ENCODE measurements at regions not wholly inside any gene's neighbourhood (a gene's known extent, or its start where the extent isn't known, plus 50 kb on each side); places are given as distances from the start of the nearest gene placed in this dataset.
"Not testable (repeated sequence)": the region's sequence is repeated elsewhere in the genome, so short reads cannot be mapped to it uniquely, and the experiment has no call there.

- no peak for TF ChIP-seq POLR2A (IDR thresholded peaks at IDR 0.05)
- TF ChIP-seq CTCF (IDR thresholded peaks at IDR 0.05): no peak
- no peaks in the 10 kb centered on the region for H3K27me3 ChIP-seq
- WGBS, 2 donors: 61 to 73% methylated on average over 4 of the region's 4 CpGs
- intact Hi-C loops (cut with DNase I; ENCODE audit: low total_unique reads): no loop called here
- H3K4me1 ChIP-seq: no peaks in the 10 kb centered on the region
- H3K9me3 ChIP-seq: no peaks in the 10 kb centered on the region
- no peak overlapping the region for H3K27ac ChIP-seq
- DNase-seq: no peak
- H3K36me3 ChIP-seq (ENCODE audit: low read depth, missing control alignments): no peaks in the 10 kb centered on the region
- H3K4me3 ChIP-seq: no peak overlapping the region
Measured at GRCh38 chr3:132135628-132136333, 101.0 kb upstream of the CPNE4 start.

GRCh38 chr3:132136334-132136716, 101.5 kb upstream of the CPNE4 start:
- intact Hi-C loops (cut with DNase I; ENCODE audit: low total_unique reads): no loop called here
- 39 to 54% methylated on average over 2 of the region's 2 CpGs for WGBS, 2 donors

GRCh38 chr3:132136902-132137301, 102.1 kb upstream of the CPNE4 start:
- H3K36me3 ChIP-seq (ENCODE audit: low read depth, missing control alignments); H3K4me1 ChIP-seq; H3K27me3 ChIP-seq; H3K9me3 ChIP-seq; DNase-seq; intact Hi-C loops (cut with DNase I; ENCODE audit: low total_unique reads); H3K27ac ChIP-seq; H3K4me3 ChIP-seq: not testable (repeated sequence)
- 58 to 70% methylated on average over 18 to 23 of the region's 23 CpGs for WGBS, 2 donors

More at GRCh38 chr3:132136334-132136716, 101.5 kb upstream of the CPNE4 start:
- no peaks in the 10 kb centered on the region for H3K36me3 ChIP-seq (ENCODE audit: low read depth, missing control alignments)
- no peaks in the 10 kb centered on the region for H3K9me3 ChIP-seq
- no peak overlapping the region for H3K4me3 ChIP-seq
- no peaks in the 10 kb centered on the region for H3K4me1 ChIP-seq
- TF ChIP-seq POLR2A (IDR thresholded peaks at IDR 0.05): no peak
- TF ChIP-seq CTCF (IDR thresholded peaks at IDR 0.05): no peak
- H3K27ac ChIP-seq: no peak overlapping the region
- no peak for DNase-seq
- H3K27me3 ChIP-seq: no peaks in the 10 kb centered on the region

- DNase-seq: no peak
- Histone ChIP-seq H3K27ac (no peak overlapping the region), H3K9me3 (no peaks in the 10 kb centered on the region), H3K4me3 (no peak overlapping the region), H3K27me3 (no peaks in the 10 kb centered on the region), H3K36me3 (ENCODE audit: low read depth, missing control alignments) (no peaks in the 10 kb centered on the region), H3K4me1 (no peaks in the 10 kb centered on the region)
- intact Hi-C loops (cut with DNase I; ENCODE audit: low total_unique reads): no loop called here
- no peak for TF ChIP-seq POLR2A (IDR thresholded peaks at IDR 0.05)
- 79 to 82% methylated on average over 2 of the region's 2 CpGs for WGBS, 2 donors
Measured at GRCh38 chr3:132145833-132146232, 111.0 kb upstream of the CPNE4 start.

GRCh38 chr3:132154619-132155018, 119.8 kb upstream of the CPNE4 start:
- no peaks in the 10 kb centered on the region for H3K9me3 ChIP-seq
- no peak for DNase-seq
- H3K4me1 ChIP-seq: no peaks in the 10 kb centered on the region
- WGBS, 2 donors: 83 to 85% methylated on average over 5 of the region's 5 CpGs
- H3K36me3 ChIP-seq (ENCODE audit: low read depth, missing control alignments): no peaks in the 10 kb centered on the region
- no peaks in the 10 kb centered on the region for H3K27me3 ChIP-seq
- TF ChIP-seq POLR2A (IDR thresholded peaks at IDR 0.05): no peak
- TF ChIP-seq CTCF (IDR thresholded peaks at IDR 0.05): no peak
- no peak overlapping the region for H3K4me3 ChIP-seq
- H3K27ac ChIP-seq: no peak overlapping the region
- intact Hi-C loops (cut with DNase I; ENCODE audit: low total_unique reads): no loop called here

- Histone ChIP-seq H3K4me3 (no peak overlapping the region), H3K27me3 (no peaks in the 10 kb centered on the region), H3K4me1 (no peaks in the 10 kb centered on the region), H3K9me3 (no peaks in the 10 kb centered on the region), H3K36me3 (ENCODE audit: low read depth, missing control alignments) (no peaks in the 10 kb centered on the region), H3K27ac (no peak overlapping the region)
- no peak for TF ChIP-seq POLR2A (IDR thresholded peaks at IDR 0.05)
- no peak for TF ChIP-seq CTCF (IDR thresholded peaks at IDR 0.05)
- no peak for DNase-seq
- 88 to 98% methylated on average over 2 of the region's 2 CpGs for WGBS, 2 donors
- intact Hi-C loops (cut with DNase I; ENCODE audit: low total_unique reads): no loop called here
Measured at GRCh38 chr3:132159145-132159544, 124.3 kb upstream of the CPNE4 start.
